Hepatocyte (in vitro differentiated cells): ENCODE measurements at regions not wholly inside any gene's neighbourhood (a gene's known extent, or its start where the extent isn't known, plus 50 kb on each side); places are given as distances from the start of the nearest gene placed in this dataset.

Experiments
- CTCF ChIP-seq: fragments of 200-600 bp; sonication (generic); IDR thresholded peaks from 2 replicates; pipeline ENCODE4 v1.5.1; 2016; ENCODE audit warnings: antibody characterized with exemption, mild to moderate bottlenecking; ENCODE audit not compliant: poor library complexity
- EZH2 ChIP-seq: fragments of 200-600 bp; sonication (generic); IDR thresholded peaks from 2 replicates; pipeline ENCODE4 v1.6.1; 2016; ENCODE audit warnings: antibody characterized with exemption, mild to moderate bottlenecking, borderline replicate concordance

- TF ChIP-seq CTCF (no peak), EZH2 (no peak)
Measured at GRCh38 chr18:27606741-27607140, 421.6 kb upstream of the CHST9 start.
